Testis (tissue), 2 donors: ENCODE measurements at regions not wholly inside any gene's neighbourhood (a gene's known extent, or its start where the extent isn't known, plus 50 kb on each side); places are given as distances from the start of the nearest gene placed in this dataset.

Experiments
- POLR2A ChIP-seq: fragments of 450-650 bp; IDR thresholded peaks from one replicate; pipeline ENCODE4 v1.6.1; 2017; ENCODE audit warnings: antibody characterized with exemption, mild to moderate bottlenecking, moderate library complexity
- TF ChIP-seq, protein P1 (sequence below), 3 experiments: fragments of 450-650 bp in 2 of 3; fragments of 200-600 bp in 1 of 3; sonication (generic) in 1 of 3; IDR thresholded peaks; one replicate each; pipeline ENCODE4 v1.5.1; 2016 to 2019; ENCODE audit warnings: antibody characterized with exemption in 3 of 3, mild to moderate bottlenecking in 2 of 3, moderate library complexity in 1 of 3

DNA sequence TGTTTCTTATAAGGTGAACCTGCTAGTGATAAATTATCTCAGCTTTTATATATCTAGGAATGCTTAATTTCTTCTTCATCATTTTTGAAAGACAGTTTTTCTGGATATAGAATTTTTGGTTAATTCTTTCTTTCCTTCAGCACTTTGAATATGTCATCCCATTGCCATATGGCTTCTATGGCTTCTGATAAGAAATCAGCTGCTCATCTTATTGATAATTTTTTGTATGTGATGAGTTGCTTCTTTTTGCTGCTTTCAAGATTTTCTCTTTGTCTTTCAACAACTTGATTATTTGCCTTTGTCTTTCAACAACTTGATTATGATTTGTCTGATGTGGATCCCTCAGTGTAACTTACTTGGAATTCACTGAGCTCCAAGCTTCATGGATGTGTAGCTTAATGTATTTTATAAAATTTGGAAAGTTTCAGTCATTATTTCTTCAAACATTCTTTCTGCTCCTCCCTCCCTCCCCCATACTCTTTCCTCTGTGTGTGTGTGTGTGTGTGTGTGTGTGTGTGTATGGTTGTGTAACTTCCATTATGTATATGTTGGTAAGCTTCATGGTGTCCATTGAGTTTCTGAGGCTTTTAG is 243.9 kb downstream of the TLE1 start:
- TF ChIP-seq, protein P1, sequence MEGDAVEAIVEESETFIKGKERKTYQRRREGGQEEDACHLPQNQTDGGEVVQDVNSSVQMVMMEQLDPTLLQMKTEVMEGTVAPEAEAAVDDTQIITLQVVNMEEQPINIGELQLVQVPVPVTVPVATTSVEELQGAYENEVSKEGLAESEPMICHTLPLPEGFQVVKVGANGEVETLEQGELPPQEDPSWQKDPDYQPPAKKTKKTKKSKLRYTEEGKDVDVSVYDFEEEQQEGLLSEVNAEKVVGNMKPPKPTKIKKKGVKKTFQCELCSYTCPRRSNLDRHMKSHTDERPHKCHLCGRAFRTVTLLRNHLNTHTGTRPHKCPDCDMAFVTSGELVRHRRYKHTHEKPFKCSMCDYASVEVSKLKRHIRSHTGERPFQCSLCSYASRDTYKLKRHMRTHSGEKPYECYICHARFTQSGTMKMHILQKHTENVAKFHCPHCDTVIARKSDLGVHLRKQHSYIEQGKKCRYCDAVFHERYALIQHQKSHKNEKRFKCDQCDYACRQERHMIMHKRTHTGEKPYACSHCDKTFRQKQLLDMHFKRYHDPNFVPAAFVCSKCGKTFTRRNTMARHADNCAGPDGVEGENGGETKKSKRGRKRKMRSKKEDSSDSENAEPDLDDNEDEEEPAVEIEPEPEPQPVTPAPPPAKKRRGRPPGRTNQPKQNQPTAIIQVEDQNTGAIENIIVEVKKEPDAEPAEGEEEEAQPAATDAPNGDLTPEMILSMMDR (IDR thresholded peaks at IDR 0.05): no peak
- TF ChIP-seq POLR2A: no peak
